Epithelial cell of proximal tubule (primary cell): ENCODE measurements at regions not wholly inside any gene's neighbourhood (a gene's known extent, or its start where the extent isn't known, plus 50 kb on each side); places are given as distances from the start of the nearest gene placed in this dataset.

Source experiments
- DNase-seq: peaks from one replicate; pipeline ENCODE4 v3.0.0-alpha.2; 2011; ENCODE audit warnings: low read depth
- H3K4me3 ChIP-seq: 2 replicates; pipeline ENCODE4 v1.5.1; 2011; ENCODE audit warnings: low read depth, mild to moderate bottlenecking, low read length
- CTCF ChIP-seq: conservative IDR thresholded peaks from 2 replicates; pipeline ENCODE4 v1.5.1; 2012; ENCODE audit warnings: low read depth, mild to moderate bottlenecking, low read length

GRCh38 chr19:28481674-28482073, 731.3 kb downstream of the UQCRFS1 start:
- DNase-seq = no peak
- TF ChIP-seq CTCF = no peak
- no peak overlapping the region for H3K4me3 ChIP-seq

DNA sequence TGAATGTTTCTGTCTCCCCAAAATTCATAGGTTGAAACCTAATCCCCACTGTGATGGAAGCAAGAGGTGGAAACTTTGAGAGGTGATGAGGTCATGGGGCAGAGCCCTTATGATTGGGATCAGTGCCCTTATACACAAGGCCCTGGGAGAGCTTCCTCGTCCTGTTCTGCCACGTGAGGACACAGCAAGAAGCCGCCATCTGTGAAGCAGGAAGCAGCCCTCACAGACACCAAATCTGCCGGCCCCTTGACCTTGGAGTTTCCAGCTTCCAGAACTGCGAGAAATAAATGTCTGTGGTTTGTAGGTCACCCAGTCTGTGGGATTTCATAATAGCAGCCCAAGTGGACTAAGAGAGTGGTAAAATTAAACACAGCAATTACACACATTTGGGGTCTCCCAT, 737.4 kb downstream of the UQCRFS1 start:
- no peak for TF ChIP-seq CTCF
- no peak for DNase-seq
- H3K4me3 ChIP-seq = no peak overlapping the region

DNA sequence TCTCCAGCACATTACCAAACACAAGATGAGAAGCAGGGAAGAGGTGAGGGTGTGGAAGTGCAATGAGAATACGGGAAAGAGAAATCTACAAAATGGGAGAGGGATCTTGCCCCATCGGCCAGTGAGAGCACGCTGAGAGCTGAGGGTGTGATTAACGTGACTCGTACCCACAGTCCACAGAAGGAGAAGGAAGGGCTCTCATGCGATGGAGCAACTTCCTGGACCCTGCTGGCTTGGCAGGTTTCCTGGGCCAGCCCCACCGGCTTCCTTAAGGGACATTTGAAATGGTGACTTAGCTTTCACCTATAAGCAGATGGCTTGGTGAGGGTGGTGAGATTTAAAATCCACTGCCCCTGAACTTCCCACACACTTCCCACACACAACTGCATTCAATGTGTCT, 740.1 kb downstream of the UQCRFS1 start:
- no peak for DNase-seq
- TF ChIP-seq CTCF = no peak
- H3K4me3 ChIP-seq = no peak overlapping the region

DNA sequence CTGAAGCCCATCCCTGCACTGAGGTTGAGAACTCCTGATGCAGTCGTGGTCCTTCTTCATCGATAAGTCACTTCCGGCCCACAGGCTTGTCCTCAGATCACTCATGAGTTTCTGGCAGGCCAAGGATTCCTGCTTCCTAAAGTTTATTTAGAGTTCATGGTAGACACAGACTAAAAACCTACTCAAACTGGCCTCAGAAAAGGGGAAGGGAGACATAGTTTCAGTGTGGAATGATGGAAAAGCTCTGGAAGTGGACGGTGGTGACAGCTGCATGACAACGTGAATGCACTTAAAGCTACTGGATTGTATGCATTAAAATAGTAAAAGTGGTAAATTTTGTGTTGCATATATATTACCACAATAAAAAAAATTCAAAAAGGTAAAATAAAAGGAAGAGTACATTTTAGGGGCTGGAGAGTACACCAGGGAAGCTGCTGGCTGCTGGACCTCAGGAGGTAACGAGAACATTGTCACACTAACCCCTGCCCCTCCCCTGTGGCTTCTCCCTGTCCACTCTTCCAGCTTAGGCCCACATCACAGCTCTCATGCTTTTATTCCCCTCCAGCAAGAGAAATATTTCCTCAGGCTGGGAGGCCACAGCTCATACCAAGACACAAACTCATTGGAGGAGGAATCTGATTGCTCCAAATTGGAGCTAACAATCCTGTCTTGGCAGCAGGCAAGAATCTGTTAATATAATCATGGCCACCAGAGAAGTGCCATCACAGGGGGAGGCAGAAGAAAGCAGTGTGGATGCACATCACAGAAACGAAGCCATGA, 741.0 kb downstream of the UQCRFS1 start:
- no peak for TF ChIP-seq CTCF
- DNase-seq = no peak
- H3K4me3 ChIP-seq = no peak overlapping the region

- no peak for DNase-seq
- no peak overlapping the region for H3K4me3 ChIP-seq
- no peak for TF ChIP-seq CTCF
Measured at GRCh38 chr19:28469544-28469943, 743.4 kb downstream of the UQCRFS1 start.

DNA sequence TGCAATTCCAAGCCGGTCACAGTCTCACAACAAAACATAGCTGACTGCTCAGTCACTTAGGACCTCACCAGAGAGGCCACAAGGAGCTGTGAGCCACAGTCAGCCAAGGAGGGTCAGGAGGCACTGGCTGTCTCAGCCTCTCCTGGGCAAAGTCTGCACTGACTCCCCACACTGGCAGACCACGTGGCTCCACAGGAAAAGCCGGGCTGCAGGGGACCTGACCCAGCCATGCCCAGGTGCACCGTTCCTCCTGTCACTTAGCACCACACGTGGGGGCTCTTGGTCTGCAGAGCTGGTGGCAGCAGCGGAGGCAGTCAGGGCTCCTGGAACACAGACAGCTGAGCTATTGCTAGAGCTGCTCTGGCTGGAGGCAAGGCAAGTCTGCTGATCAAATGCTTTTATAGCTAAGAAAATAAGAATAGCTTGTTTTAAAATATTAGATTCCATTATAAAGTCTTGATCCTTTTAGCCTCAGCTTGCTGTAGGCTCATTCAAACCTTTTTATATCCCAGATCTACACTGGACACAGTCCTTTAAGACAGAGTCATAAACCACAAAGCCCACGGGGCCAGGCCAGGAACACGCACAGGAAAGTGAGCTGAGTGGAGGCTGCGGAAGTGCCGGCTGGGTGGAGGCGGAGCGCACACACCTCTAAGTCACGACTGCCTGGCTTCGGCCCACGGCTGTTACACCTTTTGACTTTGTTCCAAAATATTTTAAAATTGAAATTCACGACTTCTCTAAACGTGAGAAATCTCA, 744.1 kb downstream of the UQCRFS1 start:
- DNase-seq = no peak
- no peak overlapping the region for H3K4me3 ChIP-seq
- TF ChIP-seq CTCF = peak; percentile 13
